GM21367 (cell line): ENCODE measurements at regions not wholly inside any gene's neighbourhood (a gene's known extent, or its start where the extent isn't known, plus 50 kb on each side); places are given as distances from the start of the nearest gene placed in this dataset.
"Not testable (repeated sequence)": the region's sequence is repeated elsewhere in the genome, so short reads cannot be mapped to it uniquely, and the experiment has no call there.

Experiments
- ATAC-seq: cut with Tn5 transposase; IDR thresholded peaks from one replicate; pipeline ENCODE4 v1.9.1; 2021; ENCODE audit not compliant: unreplicated experiment

GRCh38 chr14:89534902-89535685 lies 118.1 kb upstream of the FOXN3 start:
- ATAC-seq: no peak

- no peak for ATAC-seq
These were observed 116.7 kb upstream of the FOXN3 start for GRCh38 chr14:89533766-89534165.

DNA sequence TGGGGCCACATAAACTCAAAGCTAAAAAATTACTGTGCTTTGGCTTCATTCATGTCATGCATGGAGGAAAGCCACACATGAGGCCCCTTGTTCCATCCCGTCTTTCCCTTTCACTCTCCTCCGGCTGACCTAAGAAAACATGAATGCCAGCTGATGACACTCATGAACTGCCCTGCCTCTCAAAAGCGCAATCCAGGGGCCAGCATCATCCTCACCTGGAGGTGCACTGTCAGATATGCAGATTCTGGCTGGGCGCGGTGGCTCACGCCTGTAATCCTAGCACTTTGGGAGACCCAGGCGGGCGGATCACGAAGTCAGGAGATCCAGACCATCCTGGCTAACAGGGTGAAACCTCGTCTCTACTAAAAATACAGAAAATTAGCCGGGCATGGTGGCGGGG lies 116.1 kb upstream of the FOXN3 start:
- ATAC-seq: no peak

- ATAC-seq: no peak
These were observed 114.8 kb upstream of the FOXN3 start for GRCh38 chr14:89531661-89532335.

DNA sequence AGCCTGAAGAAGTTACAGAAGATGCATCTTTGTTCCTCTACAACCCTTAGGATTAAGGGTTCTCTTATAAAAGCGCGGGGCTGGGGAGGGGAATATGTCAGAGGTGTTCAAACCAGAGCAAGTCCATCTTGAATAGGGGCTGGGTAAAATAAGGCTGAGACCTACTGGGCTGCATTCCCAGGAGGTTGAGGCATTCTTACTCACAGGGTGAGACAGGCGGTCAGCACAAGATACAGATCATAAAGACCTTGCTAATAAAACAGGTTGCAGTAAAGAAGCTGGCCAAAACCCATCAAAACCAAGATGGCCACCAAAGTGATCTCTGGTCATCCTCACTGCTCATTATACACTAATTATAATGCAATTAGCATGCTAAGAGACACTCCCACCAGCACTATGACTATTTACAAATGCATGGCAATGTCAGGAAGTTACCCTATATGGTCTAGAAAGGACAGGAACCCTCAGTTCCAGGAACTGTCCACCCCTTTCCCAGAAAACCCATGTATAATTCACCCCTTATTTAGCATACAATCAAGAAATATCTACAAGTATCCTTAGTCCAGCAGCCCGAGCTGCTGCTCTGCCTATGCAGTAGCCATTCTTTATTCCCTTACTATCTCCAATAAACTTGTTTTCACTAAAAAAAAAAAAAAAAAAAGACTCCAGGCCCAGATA lies 108.1 kb upstream of the FOXN3 start:
- ATAC-seq: no peak

DNA sequence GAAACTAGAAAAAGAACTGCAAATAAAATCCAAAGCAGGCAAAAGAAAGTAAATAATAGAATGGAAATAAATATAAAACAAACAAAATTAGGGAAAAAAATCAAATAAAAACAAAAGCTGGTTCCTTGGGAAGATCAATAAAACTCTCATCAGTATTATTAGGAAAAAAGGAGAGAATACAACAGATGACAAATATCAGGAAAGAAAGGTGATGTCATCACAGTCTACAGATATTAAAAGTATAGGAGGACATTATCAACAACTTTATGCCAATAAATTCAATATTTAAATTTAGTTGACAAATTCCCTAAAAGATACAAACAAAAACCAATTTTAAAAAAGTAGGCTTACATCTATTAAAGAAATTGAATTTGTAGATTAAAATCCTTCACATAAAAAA lies 107.4 kb upstream of the FOXN3 start:
- ATAC-seq: no peak

DNA sequence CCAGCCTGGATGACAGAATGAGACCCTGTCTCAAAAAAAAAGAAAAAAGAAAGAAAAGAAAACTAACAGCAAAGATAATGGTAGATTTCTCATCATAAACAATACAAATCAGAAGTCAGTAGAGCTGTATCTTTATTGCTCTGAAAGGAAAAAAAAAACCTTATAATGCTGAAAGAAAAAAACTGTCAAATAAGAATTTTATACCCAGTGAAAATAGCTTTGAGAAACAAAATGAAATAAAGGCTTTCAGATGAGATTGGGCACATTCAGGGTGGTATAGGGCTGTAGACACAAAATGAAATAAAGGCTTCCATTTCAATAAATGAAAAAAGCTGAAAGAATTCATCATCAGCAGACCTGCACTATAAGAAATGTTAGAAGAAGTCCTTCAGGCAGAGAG lies 105.0 kb upstream of the FOXN3 start:
- no peak for ATAC-seq

- no peak for ATAC-seq
These were observed 102.0 kb upstream of the FOXN3 start for GRCh38 chr14:89519040-89519439.

GRCh38 chr14:89516173-89516572 lies 99.1 kb upstream of the FOXN3 start:
- no peak for ATAC-seq

DNA sequence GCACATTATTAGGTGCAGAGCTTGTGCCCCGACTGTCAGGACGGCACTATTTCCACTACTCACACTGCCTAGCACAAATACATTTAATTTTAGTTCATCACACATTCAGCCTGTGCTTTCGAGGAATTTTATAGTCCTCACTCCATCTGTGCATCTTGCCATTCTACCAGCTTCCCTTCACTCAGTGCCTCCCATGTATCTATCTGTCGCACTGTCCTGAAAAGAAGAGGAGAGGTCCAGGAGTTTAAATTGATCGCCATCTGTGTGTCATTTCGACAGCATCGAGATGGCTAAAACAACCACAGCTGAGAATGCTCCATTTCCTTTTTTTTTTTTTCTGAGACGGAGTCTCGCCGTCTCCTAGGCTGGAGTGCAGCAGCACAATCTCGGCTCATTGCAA lies 97.6 kb upstream of the FOXN3 start:
- ATAC-seq: no peak

DNA sequence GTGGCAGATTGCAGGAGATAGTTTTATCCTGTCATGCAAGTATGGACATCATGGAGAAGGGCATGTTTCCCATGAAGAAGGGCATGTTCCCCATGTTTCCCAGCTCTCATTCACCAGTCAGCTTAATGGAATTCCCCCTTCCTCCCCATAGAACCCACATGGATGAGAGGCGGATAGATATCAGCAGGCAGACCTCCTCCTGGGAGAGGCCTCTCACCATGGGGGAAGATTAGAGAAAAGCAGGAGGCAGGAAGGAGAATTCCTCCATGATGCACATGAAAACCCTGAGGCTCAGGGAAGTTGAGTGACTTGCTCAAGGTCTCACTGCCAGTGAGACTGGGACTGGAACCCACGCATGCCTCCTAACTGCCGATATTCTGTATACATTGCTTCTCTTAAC lies 92.9 kb upstream of the FOXN3 start:
- no peak for ATAC-seq

DNA sequence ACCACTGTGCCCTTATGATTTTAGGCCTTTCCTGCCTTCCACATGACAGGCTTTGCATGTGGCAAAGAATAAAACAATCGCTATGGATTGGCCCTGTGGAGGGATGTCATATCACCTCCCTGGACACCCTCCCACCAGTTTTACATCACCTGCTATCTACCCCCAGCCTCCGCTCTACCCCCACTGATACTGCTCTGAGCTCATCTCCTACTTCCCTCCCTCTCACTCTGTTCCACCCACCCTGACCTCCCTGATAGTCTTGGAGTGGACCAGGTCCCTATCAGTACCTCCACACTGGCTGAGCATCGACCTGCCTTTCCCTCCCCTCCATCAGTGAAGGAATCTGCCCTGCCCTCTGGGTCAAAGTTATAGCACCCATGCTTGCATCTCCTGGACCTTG lies 91.8 kb upstream of the FOXN3 start:
- no peak for ATAC-seq

GRCh38 chr14:89507926-89508460 lies 91.0 kb upstream of the FOXN3 start:
- ATAC-seq: no peak

GRCh38 chr14:89507521-89507920 lies 90.5 kb upstream of the FOXN3 start:
- no peak for ATAC-seq

DNA sequence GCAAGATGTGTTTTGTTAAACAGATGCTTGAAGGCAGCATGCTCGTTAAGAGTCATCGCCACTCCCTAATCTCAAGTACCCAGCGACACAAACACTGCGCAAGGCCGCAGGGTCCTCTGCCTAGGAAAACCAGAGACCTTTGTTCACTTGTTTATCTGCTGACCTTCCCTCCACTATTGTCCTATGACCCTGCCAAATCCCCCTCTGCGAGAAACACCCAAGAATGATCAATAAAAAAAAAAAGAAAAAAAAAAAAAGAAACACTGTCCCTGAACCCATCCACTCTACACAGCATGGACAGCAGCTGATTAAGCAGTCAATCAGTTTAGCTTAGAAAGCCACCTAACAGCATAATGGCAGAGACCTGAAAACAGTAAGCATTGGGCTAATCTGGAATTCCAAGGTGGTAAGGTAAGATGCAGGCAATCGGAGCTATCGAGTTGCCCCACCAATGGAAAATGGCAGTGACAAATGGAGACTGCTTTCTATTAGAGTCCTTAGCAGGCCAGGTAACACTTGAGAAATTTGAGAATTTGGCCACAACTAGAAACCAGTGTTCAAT lies 89.9 kb upstream of the FOXN3 start:
- not testable (repeated sequence) for ATAC-seq

- ATAC-seq: no peak
These were observed 87.7 kb upstream of the FOXN3 start for GRCh38 chr14:89504602-89505313.

DNA sequence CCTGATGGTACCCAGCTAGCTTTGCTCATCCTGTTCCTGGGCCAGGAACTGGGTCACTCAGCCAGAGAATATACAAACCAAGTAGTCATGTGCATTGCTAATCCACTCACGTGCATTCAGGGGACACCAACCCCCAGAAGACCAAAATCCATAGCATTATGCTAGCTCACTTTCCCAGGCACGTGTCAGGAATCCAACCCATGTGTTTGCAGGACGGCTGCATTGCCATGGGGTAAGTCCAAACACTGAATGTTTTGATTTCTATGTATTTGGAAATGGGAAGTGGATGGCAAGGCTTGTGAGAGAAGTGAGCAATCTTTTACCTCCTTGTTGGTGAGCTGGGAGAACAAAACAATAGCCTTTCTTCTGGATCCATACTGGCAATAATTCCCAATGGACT lies 87.1 kb upstream of the FOXN3 start:
- no peak for ATAC-seq

GRCh38 chr14:89503431-89503996 lies 86.5 kb upstream of the FOXN3 start:
- ATAC-seq: no peak

DNA sequence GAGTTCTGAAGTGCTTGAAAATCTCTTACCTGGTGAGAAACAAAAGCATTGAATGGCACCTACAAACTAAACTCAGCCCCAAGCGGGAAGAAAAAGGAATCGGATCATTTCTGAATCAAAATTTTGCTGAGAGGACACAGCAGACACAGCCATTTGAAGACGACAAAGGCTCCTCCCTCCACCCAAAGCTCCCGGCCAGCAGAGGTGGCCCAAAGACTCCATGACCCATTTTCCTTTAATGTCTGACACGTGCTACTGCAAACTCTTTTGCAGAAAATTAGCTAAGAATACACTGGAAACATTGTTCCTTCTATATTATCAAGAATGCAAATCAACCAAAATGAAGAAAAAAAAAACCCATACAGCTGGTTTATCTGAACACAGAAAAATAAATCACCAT lies 85.9 kb upstream of the FOXN3 start:
- no peak for ATAC-seq

- ATAC-seq: no peak
These were observed 84.3 kb upstream of the FOXN3 start for GRCh38 chr14:89501381-89501780.

DNA sequence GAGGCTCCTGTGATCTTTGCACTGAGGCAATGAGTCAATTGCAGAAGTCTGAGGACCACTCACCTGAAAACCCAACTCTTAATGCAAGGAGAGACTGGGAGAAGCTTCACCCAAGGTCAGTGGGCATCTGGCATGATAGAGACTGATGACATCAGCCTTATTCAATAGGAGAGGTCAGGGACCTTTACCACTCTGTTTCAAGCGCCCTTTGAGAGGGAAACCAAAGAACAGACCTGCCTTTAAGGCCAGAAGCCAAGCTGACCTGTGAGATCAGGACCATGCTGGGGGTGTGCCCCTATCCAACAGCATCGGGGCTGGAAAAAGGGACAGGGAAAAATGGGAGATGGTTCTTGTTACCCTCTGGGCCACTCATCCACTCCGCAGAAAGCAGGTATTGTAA lies 83.3 kb upstream of the FOXN3 start:
- no peak for ATAC-seq
